ENCODE measurements at regions not wholly inside any gene's neighbourhood (a gene's known extent, or its start where the extent isn't known, plus 50 kb on each side); places are given as distances from the start of the nearest gene placed in this dataset.

DNA sequence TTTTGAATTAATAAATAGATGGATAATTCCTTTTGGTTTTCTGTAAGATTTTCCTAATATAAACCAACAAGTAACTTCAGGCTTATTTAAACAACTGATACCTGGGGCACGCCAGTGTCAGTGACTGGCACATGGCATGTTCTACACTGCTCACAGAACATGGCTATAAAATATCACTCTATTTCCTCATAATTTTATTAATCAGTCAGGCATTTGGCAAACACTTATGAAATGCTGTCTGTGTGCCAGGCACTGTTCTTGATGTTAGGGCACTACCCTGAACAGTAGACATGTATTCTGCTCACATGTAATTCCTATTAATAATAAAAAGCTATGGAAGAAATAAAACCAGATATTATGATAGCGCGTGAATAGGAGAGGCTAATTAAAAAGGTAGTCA is 661.0 kb downstream of the DTWD2 start:
- no peak for TF ChIP-seq YY1 (IDR thresholded peaks at IDR 0.05; ENCODE audit: insufficient read depth, insufficient read length)
- no peak for TF ChIP-seq SUZ12 (IDR thresholded peaks at IDR 0.05; ENCODE audit: extremely low read depth, insufficient read depth, insufficient read length)
- TF ChIP-seq ZNF274 (IDR thresholded peaks at IDR 0.05; ENCODE audit: low read depth, low read length), result no peak

Measured in NT2/D1 (cell line).